IgD-negative memory B cell (primary cell): ENCODE measurements at regions not wholly inside any gene's neighbourhood (a gene's known extent, or its start where the extent isn't known, plus 50 kb on each side); places are given as distances from the start of the nearest gene placed in this dataset.

Experiments used
- H3K27ac Mint-ChIP-seq, 3 donors: one replicate each; pipeline ENCODE4 v1.8.0; 2020 to 2022; ENCODE audit warnings: mild to moderate bottlenecking in 3 of 3, mixed read lengths in 3 of 3, moderate library complexity in 1 of 3
- H3K27me3 Mint-ChIP-seq: one replicate; pipeline ENCODE4 v1.8.0; 2021; ENCODE audit warnings: mixed read lengths
- H3K36me3 Mint-ChIP-seq: one replicate; pipeline ENCODE4 v1.8.0; 2020; ENCODE audit warnings: mild to moderate bottlenecking, mixed read lengths
- H3K4me1 Mint-ChIP-seq, 3 donors: one replicate each; pipeline ENCODE4 v1.8.0; 2020 to 2022; ENCODE audit warnings: mixed read lengths in 3 of 3, mild to moderate bottlenecking in 1 of 3
- H3K4me3 Mint-ChIP-seq, 4 donors: one replicate each; pipeline ENCODE4 v1.8.0; 2020 to 2022; ENCODE audit warnings: mild to moderate bottlenecking in 4 of 4, mixed read lengths in 4 of 4, moderate library complexity in 3 of 4
- H3K9me3 Mint-ChIP-seq, 3 donors: one replicate each; pipeline ENCODE4 v1.8.0; 2020 to 2021; ENCODE audit warnings: mixed read lengths in 3 of 3, mild to moderate bottlenecking in 1 of 3

DNA sequence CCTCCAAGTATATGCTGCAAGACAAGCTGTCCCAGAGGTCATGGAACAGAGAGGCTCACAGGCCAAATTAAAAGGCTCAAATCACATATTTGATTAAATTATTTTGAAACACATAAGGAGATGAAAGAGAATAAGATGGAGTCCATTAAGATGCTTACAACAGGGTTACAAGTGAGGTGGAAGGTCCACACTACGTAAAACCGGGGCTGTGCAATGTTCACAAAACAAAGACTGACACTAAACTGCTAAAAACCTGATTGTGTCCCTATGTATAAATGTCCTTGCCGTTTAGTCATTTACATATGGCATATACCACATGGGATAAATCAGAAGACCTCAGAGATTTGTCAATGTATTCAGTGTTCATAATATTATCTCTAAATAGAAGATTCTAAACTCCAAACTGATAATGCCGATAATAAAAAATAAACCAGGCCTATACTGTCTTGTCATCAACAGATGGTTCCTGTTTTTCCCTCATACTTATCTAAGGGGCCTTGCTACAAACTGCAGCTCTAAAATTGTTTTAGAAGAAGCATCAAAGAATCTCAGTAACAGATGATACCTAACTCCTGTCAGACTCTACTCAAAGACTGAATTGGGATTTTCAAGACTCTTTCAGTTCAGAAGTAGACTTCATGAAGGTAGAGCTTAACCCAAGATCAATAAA, 51.8 kb upstream of the RIPOR2 start:
- H3K4me3 Mint-ChIP-seq, result peak overlapping the region in 1 of 4 donors; percentile 28
- H3K27ac Mint-ChIP-seq, result peak overlapping the region in 2 of 3 donors; percentile 18 to 86
- H3K9me3 Mint-ChIP-seq, result no peaks in the 10 kb centered on the region
- no peaks in the 10 kb centered on the region for H3K27me3 Mint-ChIP-seq
- H3K4me1 Mint-ChIP-seq, result peaks cover 41 to 58% (median 57%) of the 10 kb centered on the region in 3 donors
- peaks cover 1% of the 10 kb centered on the region for H3K36me3 Mint-ChIP-seq

DNA sequence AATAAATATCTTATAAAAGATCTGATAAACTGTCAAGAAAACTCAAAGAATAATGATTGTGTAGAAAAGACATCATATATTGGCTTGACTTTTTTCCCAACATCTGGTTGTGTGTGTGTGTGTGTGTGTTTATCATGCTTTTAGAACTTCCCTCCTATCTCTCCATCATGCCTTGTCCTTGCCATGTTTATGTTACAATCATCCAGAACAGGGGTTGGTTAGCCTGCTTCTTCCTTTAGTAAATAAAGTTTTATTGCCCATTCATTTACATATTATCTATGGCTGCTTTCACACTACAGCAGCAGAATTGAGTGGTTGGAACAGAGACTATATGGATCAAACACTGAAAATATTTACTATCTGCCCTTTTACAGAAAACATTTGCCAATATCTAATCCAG, 52.8 kb upstream of the RIPOR2 start:
- H3K36me3 Mint-ChIP-seq, result peaks cover 1% of the 10 kb centered on the region
- peak overlapping the region in 1 of 4 donors; percentile 4 for H3K4me3 Mint-ChIP-seq
- no peaks in the 10 kb centered on the region for H3K9me3 Mint-ChIP-seq
- H3K4me1 Mint-ChIP-seq, result peaks cover 43 to 59% (median 58%) of the 10 kb centered on the region in 3 donors
- no peaks in the 10 kb centered on the region for H3K27me3 Mint-ChIP-seq
- peak overlapping the region in 1 of 3 donors; percentile 86 for H3K27ac Mint-ChIP-seq

DNA sequence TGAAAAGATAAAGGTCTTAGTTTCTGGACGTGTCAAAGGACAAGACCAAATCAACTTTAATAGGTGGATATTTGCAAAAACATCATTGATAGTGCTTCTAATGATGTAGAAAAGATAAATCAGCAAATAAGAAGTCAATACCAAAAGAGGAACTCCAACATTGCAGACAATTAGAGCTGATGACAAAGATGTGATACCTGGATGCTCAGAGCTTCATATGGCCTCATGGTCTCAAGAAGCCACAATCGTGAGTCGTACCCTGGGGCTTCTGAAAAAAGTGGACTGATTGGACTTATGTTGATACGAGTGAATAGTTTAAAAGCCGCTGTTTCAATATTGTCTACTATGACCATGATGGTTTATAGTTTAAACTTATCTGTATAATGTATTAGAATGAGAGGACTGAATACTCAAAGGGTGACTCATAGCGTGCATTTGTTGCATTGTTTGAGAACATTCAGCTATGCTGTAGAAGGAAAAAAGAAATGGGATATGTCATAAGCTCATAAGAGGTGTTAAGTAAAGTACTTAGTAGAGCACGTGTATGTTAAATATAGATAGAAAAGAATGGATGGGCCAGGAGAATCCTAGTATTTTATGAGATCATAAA, 54.6 kb upstream of the RIPOR2 start:
- Mint-ChIP-seq H3K4me1 (peaks cover 50 to 61% (median 50%) of the 10 kb centered on the region in 3 donors), H3K9me3 (no peaks in the 10 kb centered on the region), H3K4me3 (peak overlapping the region in 3 of 4 donors; percentile 39 to 90 (median 65)), H3K27me3 (no peaks in the 10 kb centered on the region), H3K27ac (peak overlapping the region; percentile 46 to 90 (median 56)), H3K36me3 (no peaks in the 10 kb centered on the region)

DNA sequence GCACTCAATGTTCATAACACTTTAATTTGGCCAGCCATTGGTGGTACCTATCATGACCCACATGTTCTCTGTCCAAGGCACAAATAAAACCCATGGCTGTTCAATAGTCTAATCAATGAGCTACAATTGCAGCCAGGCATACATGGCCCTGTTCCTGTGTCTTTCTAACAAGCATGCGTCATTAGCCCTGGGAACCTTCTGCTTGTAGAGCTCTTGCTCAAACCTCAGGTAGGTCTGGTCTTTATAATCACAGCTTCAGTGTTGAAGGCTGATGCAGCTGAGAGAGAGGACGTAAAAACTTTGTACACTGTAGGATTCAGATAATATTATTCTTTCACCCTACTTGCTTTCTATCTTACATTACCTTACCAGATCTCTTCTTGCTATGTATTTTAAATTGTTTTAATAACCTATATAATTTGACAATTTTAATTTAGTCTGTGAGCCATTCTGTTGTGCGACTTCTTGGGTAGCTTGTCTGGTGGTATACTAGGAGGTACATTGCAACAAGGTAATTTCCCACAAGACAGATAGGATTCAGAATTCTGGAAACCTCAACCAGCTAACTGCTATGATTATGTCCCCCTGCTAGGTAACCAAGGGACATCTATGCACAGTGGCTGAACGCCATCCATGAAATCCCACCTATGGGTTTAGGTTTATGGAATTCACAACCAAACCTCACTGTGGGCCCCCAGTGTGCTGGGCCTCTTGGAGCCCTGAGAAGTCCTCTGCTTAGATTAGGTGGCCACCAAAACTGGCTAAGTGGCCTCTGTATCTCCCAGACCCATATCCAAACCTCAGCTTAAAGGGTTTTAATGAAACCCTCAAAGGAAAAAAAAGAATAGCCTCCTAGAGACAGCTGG, 55.4 kb upstream of the RIPOR2 start:
- H3K9me3 Mint-ChIP-seq, result no peaks in the 10 kb centered on the region
- H3K27me3 Mint-ChIP-seq, result no peaks in the 10 kb centered on the region
- H3K4me1 Mint-ChIP-seq, result peaks cover 52 to 63% (median 53%) of the 10 kb centered on the region in 3 donors
- no peaks in the 10 kb centered on the region for H3K36me3 Mint-ChIP-seq
- H3K4me3 Mint-ChIP-seq, result peak overlapping the region in 3 of 4 donors; percentile 72 to 90 (median 83)
- H3K27ac Mint-ChIP-seq, result peak overlapping the region; percentile 56 to 93 (median 90)

DNA sequence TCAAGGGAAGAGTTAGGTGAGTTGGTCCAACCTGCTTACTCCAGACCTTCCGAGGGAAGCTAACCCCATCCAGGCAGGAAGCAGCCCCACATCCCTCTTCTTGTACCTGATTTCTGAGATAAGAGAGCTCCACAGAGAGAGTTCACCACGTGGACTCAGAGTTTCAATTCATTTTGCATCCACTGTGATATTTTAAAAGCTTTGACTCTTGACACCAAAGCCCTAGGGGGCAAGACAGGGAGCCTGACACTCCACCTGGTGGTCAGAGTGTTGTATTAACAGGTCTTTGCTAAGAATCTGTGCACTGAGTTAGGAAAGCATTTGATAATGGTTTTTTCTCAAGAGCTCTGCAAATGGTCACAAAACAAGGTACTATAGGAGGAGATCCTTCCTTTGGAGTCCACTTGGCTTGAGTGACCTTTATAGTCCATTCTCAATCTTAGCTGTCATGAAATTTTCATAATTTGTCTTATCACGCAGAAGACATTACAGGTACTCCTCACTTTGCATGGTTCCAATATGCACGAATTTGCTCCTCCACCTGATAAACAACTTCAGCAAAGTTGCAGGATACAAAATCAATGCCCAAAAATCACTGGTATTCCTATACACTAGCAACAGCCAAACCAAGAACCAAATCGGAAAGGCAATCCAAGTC, 56.2 kb upstream of the RIPOR2 start:
- Mint-ChIP-seq H3K27ac (peak overlapping the region; percentile 49 to 93 (median 90)), H3K4me3 (peak overlapping the region; percentile 40 to 85 (median 78)), H3K36me3 (no peaks in the 10 kb centered on the region), H3K4me1 (peaks cover 53 to 64% (median 59%) of the 10 kb centered on the region in 3 donors), H3K9me3 (no peaks in the 10 kb centered on the region), H3K27me3 (no peaks in the 10 kb centered on the region)

DNA sequence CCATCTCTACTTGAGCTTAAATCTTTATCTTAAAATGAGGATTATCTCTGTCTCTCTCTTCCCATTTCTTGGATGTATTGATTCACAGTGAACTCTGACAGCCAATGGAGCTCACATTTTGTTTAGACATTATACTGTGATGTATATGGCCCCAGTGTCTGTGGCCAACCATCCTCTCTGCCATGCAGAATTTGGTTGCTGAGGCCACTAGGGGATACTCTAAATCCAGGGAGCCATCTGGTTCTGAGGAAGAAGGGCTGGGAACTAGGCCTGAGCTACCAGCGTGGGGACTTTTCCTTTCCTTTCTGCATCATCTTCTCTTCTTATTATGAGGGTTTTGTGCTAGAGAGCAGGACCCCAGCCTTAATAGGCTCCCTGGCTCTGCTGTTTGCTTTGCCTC, 59.1 kb upstream of the RIPOR2 start:
- Mint-ChIP-seq H3K36me3 (no peaks in the 10 kb centered on the region), H3K27ac (peak overlapping the region in 1 of 3 donors; percentile 69), H3K9me3 (no peaks in the 10 kb centered on the region), H3K4me1 (peaks cover 63 to 77% (median 65%) of the 10 kb centered on the region in 3 donors), H3K4me3 (no peak overlapping the region), H3K27me3 (no peaks in the 10 kb centered on the region)

DNA sequence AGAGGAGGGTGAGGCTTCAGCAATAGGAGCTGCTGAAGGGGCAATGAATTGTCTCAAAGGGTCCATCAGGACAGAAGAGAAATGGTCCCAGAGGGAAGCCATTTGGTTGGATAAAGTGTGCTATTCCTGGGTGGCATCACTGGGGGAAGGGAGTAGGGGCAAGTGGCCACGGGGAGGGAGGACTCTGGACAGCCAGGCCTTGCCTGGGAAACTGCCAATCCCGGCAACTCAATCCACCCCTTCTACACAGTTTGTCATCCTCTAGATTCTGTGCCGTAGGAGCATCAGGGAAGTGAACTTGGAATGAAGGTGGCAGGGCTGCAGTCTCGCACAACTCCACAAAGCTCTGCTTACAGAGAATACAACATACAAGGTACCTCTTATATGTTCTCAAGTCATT, 59.5 kb upstream of the RIPOR2 start:
- Mint-ChIP-seq H3K4me3 (no peak overlapping the region), H3K4me1 (peaks cover 64 to 78% (median 66%) of the 10 kb centered on the region in 3 donors), H3K9me3 (no peaks in the 10 kb centered on the region), H3K36me3 (no peaks in the 10 kb centered on the region), H3K27ac (peak overlapping the region in 1 of 3 donors; percentile 69), H3K27me3 (no peaks in the 10 kb centered on the region)

DNA sequence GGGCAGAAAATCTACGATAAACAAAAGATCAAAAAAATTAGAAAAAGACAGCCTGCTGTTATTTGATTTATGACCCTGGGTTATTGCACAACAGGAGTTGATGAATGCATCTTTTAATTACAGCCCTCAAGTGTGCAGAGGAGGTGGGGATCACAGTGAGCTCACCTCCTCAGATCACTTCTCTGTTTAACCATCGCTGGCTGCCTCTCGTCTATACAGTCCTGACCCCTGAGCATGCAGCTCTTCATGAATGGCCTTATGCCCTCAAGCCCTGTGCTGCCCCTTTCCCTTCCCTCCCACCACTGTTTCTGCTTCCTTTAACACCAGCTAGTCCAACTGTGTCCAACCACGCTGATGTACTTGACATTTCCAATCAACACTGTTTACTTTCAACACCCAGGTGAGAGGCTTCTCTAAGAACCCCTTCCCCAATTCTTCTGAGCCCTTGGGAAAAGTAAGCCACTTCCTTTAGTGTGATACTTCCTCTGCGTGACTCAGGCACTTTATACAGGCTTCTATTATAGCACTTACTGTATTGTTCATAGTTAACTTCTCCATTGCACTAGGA, 60.6 kb upstream of the RIPOR2 start:
- H3K4me1 Mint-ChIP-seq, result peaks cover 58 to 75% (median 63%) of the 10 kb centered on the region in 3 donors
- peak overlapping the region in 2 of 3 donors; percentile 32 to 83 for H3K27ac Mint-ChIP-seq
- H3K9me3 Mint-ChIP-seq, result no peaks in the 10 kb centered on the region
- peak overlapping the region in 3 of 4 donors; percentile 3 to 78 (median 49) for H3K4me3 Mint-ChIP-seq
- H3K36me3 Mint-ChIP-seq, result no peaks in the 10 kb centered on the region
- H3K27me3 Mint-ChIP-seq, result no peaks in the 10 kb centered on the region

DNA sequence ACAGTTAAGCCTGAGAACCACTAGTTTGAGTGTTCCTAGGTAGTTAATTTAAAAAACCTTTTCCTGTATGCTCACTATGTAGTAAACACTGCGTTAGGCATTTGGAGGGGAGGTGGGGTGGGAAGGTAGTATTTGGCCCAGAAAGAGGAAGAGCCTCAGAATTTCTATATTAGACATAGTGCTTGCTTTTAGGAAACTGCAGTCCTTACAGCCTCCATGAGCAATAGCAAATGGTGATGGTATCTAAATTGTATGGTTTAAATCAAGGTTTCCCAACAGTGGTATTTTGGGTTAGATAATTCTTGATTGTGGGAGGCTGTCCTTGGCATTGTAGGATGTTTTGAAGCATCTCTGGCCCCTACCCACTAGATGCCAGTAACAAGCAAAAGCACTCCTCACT, 61.5 kb upstream of the RIPOR2 start:
- H3K27me3 Mint-ChIP-seq, result no peaks in the 10 kb centered on the region
- H3K9me3 Mint-ChIP-seq, result no peaks in the 10 kb centered on the region
- H3K36me3 Mint-ChIP-seq, result no peaks in the 10 kb centered on the region
- H3K27ac Mint-ChIP-seq, result peak overlapping the region; percentile 32 to 92 (median 83)
- peak overlapping the region in 3 of 4 donors; percentile 3 to 82 (median 78) for H3K4me3 Mint-ChIP-seq
- peaks cover 50 to 67% (median 56%) of the 10 kb centered on the region in 3 donors for H3K4me1 Mint-ChIP-seq

DNA sequence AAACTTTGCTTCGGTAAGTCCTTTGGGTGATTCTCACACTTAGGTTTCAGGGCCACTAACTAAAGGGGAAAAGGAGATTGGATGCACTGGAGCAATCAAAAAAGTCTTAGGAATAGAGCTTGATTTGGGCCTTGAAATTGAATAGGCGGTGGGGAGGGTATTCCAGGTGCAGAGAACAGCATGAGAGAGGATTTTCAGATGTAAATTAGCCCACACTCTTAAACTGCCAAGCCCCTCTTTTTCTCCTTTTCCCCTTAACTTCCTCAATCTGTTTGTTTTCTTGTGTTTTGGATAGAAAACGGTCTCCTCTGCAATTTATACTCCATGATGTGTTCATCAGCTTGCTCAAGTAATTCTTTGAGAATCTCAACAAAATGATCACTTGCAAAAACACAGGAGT, 62.1 kb upstream of the RIPOR2 start:
- H3K27ac Mint-ChIP-seq, result peak overlapping the region; percentile 24 to 92 (median 32)
- no peaks in the 10 kb centered on the region for H3K36me3 Mint-ChIP-seq
- no peaks in the 10 kb centered on the region for H3K27me3 Mint-ChIP-seq
- peak overlapping the region in 3 of 4 donors; percentile 3 to 82 (median 29) for H3K4me3 Mint-ChIP-seq
- H3K9me3 Mint-ChIP-seq, result no peaks in the 10 kb centered on the region
- peaks cover 49 to 67% (median 54%) of the 10 kb centered on the region in 3 donors for H3K4me1 Mint-ChIP-seq

DNA sequence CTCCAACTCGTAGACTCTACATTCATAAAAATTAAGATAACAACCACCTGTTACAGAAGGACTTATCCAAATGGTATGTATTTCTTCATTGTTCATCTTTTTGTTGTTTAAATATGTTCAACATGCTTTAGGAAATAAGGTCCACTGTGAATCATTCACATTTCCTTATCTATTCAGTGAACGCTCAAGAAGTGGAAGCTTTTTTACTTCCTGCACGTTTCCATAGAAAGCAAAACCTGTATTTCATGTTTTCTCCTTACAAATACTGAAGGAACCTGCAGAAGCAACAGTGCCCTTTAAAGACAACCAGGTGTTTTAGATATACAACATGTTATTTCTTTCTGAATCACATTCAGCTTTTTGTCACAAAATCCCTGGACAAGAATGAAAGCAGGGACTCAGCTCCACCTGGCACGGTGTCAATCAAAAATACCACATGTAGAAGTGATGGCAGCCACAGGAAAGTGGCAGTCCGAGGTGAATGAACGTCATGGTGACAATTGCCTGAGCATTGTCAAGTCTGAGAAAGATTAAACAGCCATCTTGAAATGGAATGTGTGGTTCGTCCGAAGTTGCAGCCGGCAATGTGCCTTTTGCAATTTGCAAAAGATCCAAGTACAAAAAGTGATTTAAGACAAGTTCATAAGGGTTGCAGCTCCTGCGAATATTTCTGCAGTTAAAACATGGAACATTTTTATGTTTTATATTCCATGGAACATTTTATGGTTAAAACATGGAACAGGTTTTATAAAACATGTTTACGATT, 66.7 kb upstream of the RIPOR2 start:
- peak overlapping the region in 2 of 3 donors; percentile 6 to 25 for H3K27ac Mint-ChIP-seq
- H3K4me1 Mint-ChIP-seq, result peaks cover 54 to 71% (median 68%) of the 10 kb centered on the region in 3 donors
- H3K9me3 Mint-ChIP-seq, result no peaks in the 10 kb centered on the region
- H3K36me3 Mint-ChIP-seq, result no peaks in the 10 kb centered on the region
- no peaks in the 10 kb centered on the region for H3K27me3 Mint-ChIP-seq
- peak overlapping the region in 1 of 4 donors; percentile 30 for H3K4me3 Mint-ChIP-seq

DNA sequence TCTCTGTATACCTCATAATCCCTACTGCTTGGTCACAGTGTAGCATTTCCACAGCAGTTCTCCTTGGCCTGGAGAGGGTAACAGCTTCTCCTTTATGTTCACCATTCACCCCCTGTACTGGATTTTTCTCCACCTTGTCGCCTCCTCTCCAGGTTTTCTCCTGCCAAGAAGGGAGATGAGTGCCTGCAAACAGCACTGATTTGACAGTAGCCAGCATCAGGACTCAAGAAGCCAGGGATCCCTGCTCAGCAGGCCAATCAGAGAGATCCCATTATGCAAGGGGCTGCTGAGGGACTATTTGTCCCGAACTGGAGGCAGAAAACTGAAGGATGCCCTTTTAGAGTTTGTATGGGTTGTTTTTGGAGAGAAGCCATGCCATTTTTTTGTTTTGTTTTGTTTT, 68.6 kb upstream of the RIPOR2 start:
- H3K9me3 Mint-ChIP-seq, result no peaks in the 10 kb centered on the region
- peaks cover 43 to 65% (median 61%) of the 10 kb centered on the region in 3 donors for H3K4me1 Mint-ChIP-seq
- no peaks in the 10 kb centered on the region for H3K27me3 Mint-ChIP-seq
- H3K36me3 Mint-ChIP-seq, result no peaks in the 10 kb centered on the region
- H3K4me3 Mint-ChIP-seq, result peak overlapping the region in 1 of 4 donors; percentile 6
- peak overlapping the region in 1 of 3 donors; percentile 81 for H3K27ac Mint-ChIP-seq

DNA sequence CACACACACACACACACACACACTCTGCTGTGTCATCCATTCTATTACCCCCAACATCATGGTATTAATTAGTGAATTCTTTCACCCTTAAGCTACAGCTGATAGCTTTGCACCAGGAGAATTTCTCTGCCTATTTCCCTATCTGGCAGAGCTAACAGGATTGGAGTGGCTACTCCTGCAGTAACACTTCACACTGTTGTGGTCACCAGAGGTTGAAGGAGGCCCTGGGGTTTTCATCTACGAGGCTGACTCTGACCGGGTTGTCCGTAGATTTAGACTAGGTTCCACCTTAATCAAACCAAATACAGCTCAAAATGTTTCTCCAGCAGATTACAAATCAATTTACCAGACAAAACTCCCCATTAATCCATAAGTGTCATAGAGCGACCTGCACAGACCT, 69.2 kb upstream of the RIPOR2 start:
- Mint-ChIP-seq H3K4me1 (peaks cover 43 to 61% (median 59%) of the 10 kb centered on the region in 3 donors), H3K27ac (peak overlapping the region in 2 of 3 donors; percentile 81 to 97), H3K9me3 (no peaks in the 10 kb centered on the region), H3K27me3 (no peaks in the 10 kb centered on the region), H3K4me3 (no peak overlapping the region), H3K36me3 (no peaks in the 10 kb centered on the region)
